ENCODE measurements at regions not wholly inside any gene's neighbourhood (a gene's known extent, or its start where the extent isn't known, plus 50 kb on each side); places are given as distances from the start of the nearest gene placed in this dataset.

GRCh38 chr1:173333581-173333980, 126.5 kb upstream of the TNFSF4 start:
- H3K4me1 ChIP-seq (ENCODE audit: control insufficient read depth in 2 of 3, insufficient read depth in 2 of 3, low read depth in 1 of 3, low read length in 3 of 3): no peaks in the 10 kb centered on the region
- intact Hi-C loops (cut with DNase I): no loop called here
- H3K36me3 ChIP-seq (ENCODE audit: control insufficient read depth in 2 of 3, insufficient read depth in 3 of 3, low read length in 3 of 3): no peaks in the 10 kb centered on the region
- H3K4me3 ChIP-seq (ENCODE audit: low read length in 3 of 3): no peak overlapping the region
- no peak for TF ChIP-seq CTCF (IDR thresholded peaks at IDR 0.05; ENCODE audit: borderline replicate concordance, extremely low read depth, insufficient read depth)
- FAIRE-seq (no peak), DNase-seq (no peak)
- no peak overlapping the region for H3K9ac ChIP-seq (ENCODE audit: low read length in 3 of 3)
- H3K27me3 ChIP-seq (ENCODE audit: control insufficient read depth, insufficient read depth, low read length): no peaks in the 10 kb centered on the region
- no peaks in the 10 kb centered on the region for H3K9me3 ChIP-seq (ENCODE audit: control insufficient read depth in 2 of 3, insufficient read depth in 1 of 3, low read length in 3 of 3)
- H3K27ac ChIP-seq (ENCODE audit: low read depth in 2 of 2, low read length in 2 of 2): no peak overlapping the region

- no peak overlapping the region for H3K9ac ChIP-seq (ENCODE audit: low read length in 3 of 3)
- FAIRE-seq: no peak
- H3K4me3 ChIP-seq (ENCODE audit: low read length in 3 of 3): no peak overlapping the region
- intact Hi-C loops (cut with DNase I): no loop called here
- no peaks in the 10 kb centered on the region for H3K27me3 ChIP-seq (ENCODE audit: control insufficient read depth, insufficient read depth, low read length)
- no peaks in the 10 kb centered on the region for H3K4me1 ChIP-seq (ENCODE audit: control insufficient read depth in 2 of 3, insufficient read depth in 2 of 3, low read depth in 1 of 3, low read length in 3 of 3)
- no peak for TF ChIP-seq CTCF (IDR thresholded peaks at IDR 0.05; ENCODE audit: borderline replicate concordance, extremely low read depth, insufficient read depth)
- H3K9me3 ChIP-seq (ENCODE audit: control insufficient read depth in 2 of 3, insufficient read depth in 1 of 3, low read length in 3 of 3): no peaks in the 10 kb centered on the region
- no peak overlapping the region for H3K27ac ChIP-seq (ENCODE audit: low read depth in 2 of 2, low read length in 2 of 2)
- no peak for DNase-seq
- no peaks in the 10 kb centered on the region for H3K36me3 ChIP-seq (ENCODE audit: control insufficient read depth in 2 of 3, insufficient read depth in 3 of 3, low read length in 3 of 3)
Observed at GRCh38 chr1:173337126-173337525, 130.0 kb upstream of the TNFSF4 start.

GRCh38 chr1:173341307-173341706, 134.2 kb upstream of the TNFSF4 start:
- H3K9ac ChIP-seq (ENCODE audit: low read length in 3 of 3): no peak overlapping the region
- TF ChIP-seq CTCF (IDR thresholded peaks at IDR 0.05; ENCODE audit: borderline replicate concordance, extremely low read depth, insufficient read depth): no peak
- no peak for FAIRE-seq

GRCh38 chr1:173341971-173342370, 134.8 kb upstream of the TNFSF4 start:
- DNase-seq (peak in 1 of 5 donors; percentile 9), FAIRE-seq (no peak)
- Histone ChIP-seq H3K4me1 (ENCODE audit: control insufficient read depth in 2 of 3, insufficient read depth in 2 of 3, low read depth in 1 of 3, low read length in 3 of 3) (no peaks in the 10 kb centered on the region), H3K36me3 (ENCODE audit: control insufficient read depth in 2 of 3, insufficient read depth in 3 of 3, low read length in 3 of 3) (no peaks in the 10 kb centered on the region), H3K27me3 (ENCODE audit: control insufficient read depth, insufficient read depth, low read length) (no peaks in the 10 kb centered on the region), H3K4me3 (ENCODE audit: low read length in 3 of 3) (no peak overlapping the region), H3K9me3 (ENCODE audit: control insufficient read depth in 2 of 3, insufficient read depth in 1 of 3, low read length in 3 of 3) (no peaks in the 10 kb centered on the region), H3K9ac (ENCODE audit: low read length in 3 of 3) (no peak overlapping the region), H3K27ac (ENCODE audit: low read depth in 2 of 2, low read length in 2 of 2) (no peak overlapping the region)
- TF ChIP-seq CTCF (IDR thresholded peaks at IDR 0.05; ENCODE audit: borderline replicate concordance, extremely low read depth, insufficient read depth): no peak
- intact Hi-C loops (cut with DNase I): no loop called here

More at GRCh38 chr1:173341307-173341706, 134.2 kb upstream of the TNFSF4 start:
- DNase-seq: no peak
- H3K4me3 ChIP-seq (ENCODE audit: low read length in 3 of 3): no peak overlapping the region
- intact Hi-C loops (cut with DNase I): no loop called here
- no peaks in the 10 kb centered on the region for H3K9me3 ChIP-seq (ENCODE audit: control insufficient read depth in 2 of 3, insufficient read depth in 1 of 3, low read length in 3 of 3)
- H3K27ac ChIP-seq (ENCODE audit: low read depth in 2 of 2, low read length in 2 of 2): no peak overlapping the region
- H3K4me1 ChIP-seq (ENCODE audit: control insufficient read depth in 2 of 3, insufficient read depth in 2 of 3, low read depth in 1 of 3, low read length in 3 of 3): no peaks in the 10 kb centered on the region
- no peaks in the 10 kb centered on the region for H3K36me3 ChIP-seq (ENCODE audit: control insufficient read depth in 2 of 3, insufficient read depth in 3 of 3, low read length in 3 of 3)
- no peaks in the 10 kb centered on the region for H3K27me3 ChIP-seq (ENCODE audit: control insufficient read depth, insufficient read depth, low read length)

Data from kidney (tissue), 13 donors.